Activated CD8-positive, alpha-beta memory T cell treated with anti-CD3 and anti-CD28 coated beads for 48 hours (primary cell): ENCODE measurements at regions not wholly inside any gene's neighbourhood (a gene's known extent, or its start where the extent isn't known, plus 50 kb on each side); places are given as distances from the start of the nearest gene placed in this dataset.

Experiments used
- DNase-seq, 3 experiments: peaks; one replicate each; pipeline ENCODE4 v3.0.0-alpha.2; 2020; ENCODE audit warnings: low read depth in 2 of 3, low spot score in 2 of 3

DNA sequence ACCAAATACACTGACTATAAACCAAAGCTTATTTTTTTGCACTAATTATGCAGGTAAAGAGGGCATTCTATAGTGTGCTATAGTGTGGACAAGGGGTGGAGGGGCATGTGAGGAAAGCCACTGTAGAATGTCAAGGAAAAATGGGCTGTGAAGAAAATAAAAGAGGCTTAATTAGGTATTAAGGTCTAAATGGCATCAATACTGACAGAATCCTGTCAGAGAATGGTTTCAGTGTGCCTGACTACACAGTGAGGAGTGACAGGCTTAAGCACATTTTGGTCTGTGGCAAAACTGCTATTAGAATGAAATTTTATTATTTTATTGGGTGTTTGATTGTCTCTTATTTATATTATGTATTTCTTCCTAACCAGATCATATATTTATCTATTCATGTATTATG, 787.6 kb upstream of the CELF4 start:
- no peak for DNase-seq

DNA sequence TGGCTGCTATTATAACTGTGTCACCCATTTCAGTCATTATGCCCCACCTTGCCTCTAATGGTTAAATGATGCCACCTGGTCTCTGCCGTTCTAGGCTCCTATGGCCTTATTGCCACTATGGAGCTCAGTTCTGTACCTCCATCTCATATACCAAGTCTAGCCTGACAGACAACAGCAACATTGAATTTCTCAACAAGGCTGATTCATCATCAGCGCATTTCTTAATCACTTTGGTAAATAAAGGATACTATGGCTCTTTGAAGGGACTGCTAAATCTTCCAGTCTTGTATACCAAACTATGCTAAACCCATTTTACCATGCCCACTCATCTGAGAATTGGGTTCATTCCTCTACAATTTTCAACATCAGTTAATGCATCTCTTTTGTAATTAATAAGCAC, 784.5 kb upstream of the CELF4 start:
- no peak for DNase-seq

DNA sequence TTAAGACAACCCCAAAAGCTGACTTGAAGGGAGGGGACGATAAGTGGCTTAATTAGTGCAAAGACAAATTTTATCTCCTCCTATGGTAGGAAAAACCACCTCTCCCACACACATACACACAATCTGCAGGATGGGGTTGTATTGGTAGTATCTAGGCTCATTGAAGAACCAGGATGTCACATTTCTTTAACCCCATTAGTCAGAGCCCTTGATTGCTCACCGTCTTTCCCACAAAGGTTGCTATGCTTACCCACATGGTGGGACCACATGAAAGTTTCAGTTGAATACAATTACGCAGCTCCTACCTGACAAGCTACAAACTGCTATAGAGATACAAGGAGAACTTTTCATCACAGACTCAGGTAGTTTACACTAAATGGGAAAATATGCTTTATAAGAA, 765.0 kb upstream of the CELF4 start:
- no peak for DNase-seq

GRCh38 chr18:38329145-38329544, 763.5 kb upstream of the CELF4 start:
- DNase-seq: no peak

GRCh38 chr18:38322206-38322605, 756.6 kb upstream of the CELF4 start:
- no peak for DNase-seq

- no peak for DNase-seq
Measured at GRCh38 chr18:38321262-38321661, 755.7 kb upstream of the CELF4 start.

DNA sequence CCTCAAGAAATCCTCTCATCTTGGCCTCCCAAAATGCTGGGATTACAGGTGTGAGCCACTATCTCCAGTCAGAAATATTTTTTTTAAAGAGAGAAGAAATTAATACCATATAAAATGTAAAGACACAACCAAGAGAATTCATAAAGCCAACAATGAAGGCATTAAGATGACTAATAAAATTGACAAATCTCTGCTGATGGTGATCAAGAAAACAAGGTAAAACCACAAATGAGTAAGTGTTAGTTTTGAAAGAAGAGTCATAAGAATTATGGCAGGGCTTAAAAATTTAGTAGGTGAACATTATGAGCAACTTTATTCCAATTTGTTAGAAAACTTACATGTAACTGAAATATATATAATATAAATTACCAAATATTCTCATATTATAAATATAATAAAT, 752.8 kb upstream of the CELF4 start:
- DNase-seq: no peak

GRCh38 chr18:38313831-38314230, 748.2 kb upstream of the CELF4 start:
- no peak for DNase-seq

DNA sequence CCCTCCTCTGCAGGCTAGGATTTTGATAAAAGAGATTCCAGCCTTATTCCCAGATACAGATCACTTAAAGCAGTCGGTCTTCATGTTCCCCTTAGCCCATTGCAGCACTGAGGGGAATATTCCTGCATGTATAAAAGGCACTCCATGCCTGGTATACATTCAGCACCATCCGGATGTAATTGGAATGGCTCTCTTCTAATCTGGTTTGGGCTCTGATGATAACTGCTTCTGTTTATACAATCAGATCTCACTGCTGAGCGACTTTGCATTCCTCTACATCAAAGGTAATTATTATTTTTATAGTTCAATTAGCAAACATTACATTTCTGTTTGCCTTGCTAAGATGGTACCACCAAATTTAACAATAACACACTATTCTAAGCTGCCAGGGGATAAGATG, 746.9 kb upstream of the CELF4 start:
- no peak for DNase-seq

DNA sequence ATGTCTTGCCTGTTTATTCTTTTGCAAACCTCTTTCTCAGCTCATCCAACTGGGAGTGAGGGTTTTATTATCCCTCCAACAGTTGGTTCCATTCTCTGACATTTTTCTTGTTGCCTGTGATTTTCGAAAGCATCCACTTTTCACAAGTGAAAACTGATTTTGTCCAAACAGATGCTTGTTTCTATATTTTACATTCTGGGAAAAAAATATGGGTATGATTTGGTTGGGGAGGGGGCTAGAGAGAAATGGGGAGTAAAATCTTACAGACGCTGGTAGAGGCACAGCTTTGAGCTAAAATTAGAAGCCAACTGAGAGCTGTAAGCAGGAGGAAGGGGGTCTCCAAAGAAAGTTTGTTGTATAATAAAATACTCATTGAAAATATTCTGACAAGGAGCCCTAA, 745.3 kb upstream of the CELF4 start:
- DNase-seq: no peak

- DNase-seq: no peak
Measured at GRCh38 chr18:38307914-38308313, 742.3 kb upstream of the CELF4 start.

GRCh38 chr18:38305961-38306360, 740.4 kb upstream of the CELF4 start:
- no peak for DNase-seq

- DNase-seq: no peak
Measured at GRCh38 chr18:38301621-38302020, 736.0 kb upstream of the CELF4 start.

DNA sequence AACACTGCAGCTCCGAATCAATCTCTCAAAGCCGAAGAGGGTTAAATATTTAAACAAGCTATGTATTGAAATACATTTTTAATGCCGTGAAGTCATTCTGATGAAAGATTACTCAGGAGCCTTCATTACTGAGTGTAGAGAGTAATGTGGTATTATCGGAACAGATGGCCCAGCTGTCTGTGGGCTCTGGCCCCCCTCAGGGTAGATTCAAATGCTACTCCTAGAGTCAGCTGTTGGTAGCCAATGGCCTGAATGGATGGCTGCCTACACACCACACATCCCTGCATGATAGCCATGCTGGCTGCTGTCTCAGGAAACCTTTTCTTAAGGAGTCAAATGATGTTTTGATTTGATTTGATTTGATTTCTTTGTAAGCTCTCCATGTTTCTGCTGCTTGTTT, 732.3 kb upstream of the CELF4 start:
- DNase-seq: no peak

GRCh38 chr18:38290229-38290628, 724.6 kb upstream of the CELF4 start:
- no peak for DNase-seq

- DNase-seq: no peak
Measured at GRCh38 chr18:38284972-38285371, 719.4 kb upstream of the CELF4 start.

GRCh38 chr18:38263066-38263465, 697.5 kb upstream of the CELF4 start:
- DNase-seq: no peak

GRCh38 chr18:38262661-38263060, 697.1 kb upstream of the CELF4 start:
- DNase-seq: no peak

DNA sequence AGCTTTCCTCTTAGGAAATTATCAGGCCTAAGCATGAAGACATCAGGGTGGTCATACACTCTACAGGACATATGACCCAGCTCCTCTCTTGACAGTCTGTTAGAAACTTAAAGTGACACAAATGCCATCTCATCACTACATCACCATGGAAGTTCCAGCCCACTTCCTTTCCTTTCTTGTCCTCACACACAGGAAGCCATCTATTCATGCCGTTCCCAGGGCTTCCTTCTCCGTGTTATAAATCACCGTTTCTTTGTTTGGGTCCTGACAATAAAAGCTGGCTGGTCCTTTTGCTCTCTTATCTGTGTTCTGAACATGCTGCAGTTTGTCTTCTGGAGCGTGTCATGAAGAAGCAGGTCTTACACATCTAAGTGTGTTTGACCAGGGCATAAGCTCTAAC, 692.1 kb upstream of the CELF4 start:
- DNase-seq: no peak

- DNase-seq: no peak
Measured at GRCh38 chr18:38256366-38256765, 690.8 kb upstream of the CELF4 start.

DNA sequence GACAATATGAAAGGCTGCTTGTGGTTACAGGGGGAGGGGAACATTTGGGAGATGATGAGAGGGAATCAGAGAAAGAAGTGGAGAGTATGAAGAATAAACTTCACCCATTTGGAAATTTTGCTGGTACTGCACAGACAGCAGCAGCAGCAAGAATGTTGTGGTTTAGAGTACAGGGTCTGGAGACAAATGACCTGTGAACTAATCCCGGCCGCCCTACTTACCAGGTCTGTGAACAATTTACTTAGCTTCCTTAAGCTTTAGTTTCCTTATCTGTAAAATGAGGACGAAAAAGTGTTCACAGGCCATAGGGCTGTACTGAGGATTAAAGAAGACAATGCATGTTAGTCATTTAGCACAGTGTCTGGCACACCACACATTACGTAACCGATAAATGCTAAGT, 685.4 kb upstream of the CELF4 start:
- DNase-seq: no peak

- DNase-seq: no peak
Measured at GRCh38 chr18:38244480-38244879, 678.9 kb upstream of the CELF4 start.

DNA sequence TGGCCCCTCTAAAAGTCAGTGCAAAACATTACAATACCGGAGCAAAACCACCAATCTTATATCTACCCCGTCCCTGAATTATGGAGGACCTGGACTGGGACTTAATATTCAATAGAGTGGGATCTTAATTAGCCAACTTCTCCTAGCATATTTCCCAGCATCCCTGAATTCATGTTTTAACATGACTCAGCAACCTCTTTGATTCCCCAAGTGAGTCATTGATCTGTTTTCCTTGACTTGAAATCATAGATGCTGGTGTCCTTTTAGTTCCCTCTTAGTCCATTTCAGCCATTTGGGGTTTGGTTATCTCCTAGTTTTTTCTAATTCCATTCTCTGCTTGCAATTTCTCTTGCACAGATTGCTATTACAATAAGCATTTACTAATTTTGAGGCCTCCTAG, 677.7 kb upstream of the CELF4 start:
- no peak for DNase-seq

DNA sequence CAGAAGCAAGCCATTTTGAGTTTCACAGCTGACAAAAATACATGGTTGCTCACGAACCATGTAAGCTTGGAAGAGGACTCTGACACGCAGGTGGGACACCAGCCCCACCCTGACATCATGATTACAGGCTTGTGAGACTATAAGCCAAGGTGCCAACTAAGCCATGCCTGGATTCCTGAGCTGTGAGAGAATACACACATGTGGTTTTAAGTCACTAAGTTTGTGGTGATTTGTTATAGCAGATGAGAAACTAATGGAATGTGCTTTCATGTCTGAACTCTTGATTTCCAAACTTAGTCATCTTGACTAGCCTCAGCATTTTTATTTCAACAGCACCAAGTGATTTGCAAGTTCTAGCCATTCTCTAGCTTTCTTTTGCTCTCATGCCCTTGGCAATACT, 676.1 kb upstream of the CELF4 start:
- DNase-seq: no peak
